HepG2 (cell line): ENCODE measurements at regions not wholly inside any gene's neighbourhood (a gene's known extent, or its start where the extent isn't known, plus 50 kb on each side); places are given as distances from the start of the nearest gene placed in this dataset.

Experiments
- FOXC1 ChIP-seq: sonication (generic); formaldehyde crosslinking; IDR thresholded peaks from 2 replicates; pipeline ENCODE4 v1.8.0; 2022; ENCODE audit warnings: mild to moderate bottlenecking, missing genetic modification reagents, borderline replicate concordance
- FOXO4 ChIP-seq: sonication (generic); formaldehyde crosslinking; conservative IDR thresholded peaks from 2 replicates; pipeline ENCODE4 v1.8.1; 2023; ENCODE audit warnings: missing genetic modification reagents
- GLI4 ChIP-seq: sonication (generic); formaldehyde crosslinking; IDR thresholded peaks from 2 replicates; pipeline ENCODE4 v1.5.1; 2020; ENCODE audit warnings: missing genetic modification reagents, mild to moderate bottlenecking, moderate library complexity, borderline replicate concordance
- HIC2 ChIP-seq: sonication (generic); formaldehyde crosslinking; IDR thresholded peaks from 2 replicates; pipeline ENCODE4 v1.9.0; 2022; ENCODE audit warnings: low read depth, missing genetic modification reagents
- HMGA1 ChIP-seq: sonication (generic); formaldehyde crosslinking; conservative IDR thresholded peaks from 2 replicates; pipeline ENCODE4 v1.4.0; 2020; ENCODE audit warnings: missing genetic modification reagents
- KDM1A ChIP-seq: IDR thresholded peaks from 2 replicates; pipeline ENCODE4 v1.6.1; 2016; ENCODE audit warnings: missing compliant biosample characterization
- KIAA2018 ChIP-seq: sonication (generic); formaldehyde crosslinking; IDR thresholded peaks from 2 replicates; pipeline ENCODE4 v1.5.0; 2020; ENCODE audit warnings: mild to moderate bottlenecking, missing genetic modification reagents, borderline replicate concordance
- SALL1 ChIP-seq: sonication (generic); formaldehyde crosslinking; IDR thresholded peaks from 2 replicates; pipeline ENCODE4 v1.8.0; 2022; ENCODE audit warnings: mild to moderate bottlenecking, missing genetic modification reagents
- TERF1 ChIP-seq: sonication (generic); formaldehyde crosslinking; IDR thresholded peaks from 2 replicates; pipeline ENCODE4 v1.8.0; 2022; ENCODE audit warnings: mild to moderate bottlenecking, missing genetic modification reagents, moderate library complexity
- THAP8 ChIP-seq: sonication (generic); formaldehyde crosslinking; IDR thresholded peaks from 2 replicates; pipeline ENCODE4 v1.5.1; 2020; ENCODE audit warnings: missing genetic modification reagents, mild to moderate bottlenecking, borderline replicate concordance
- ZFYVE20 ChIP-seq: sonication (generic); formaldehyde crosslinking; IDR thresholded peaks from 2 replicates; pipeline ENCODE4 v1.8.0; 2023; ENCODE audit warnings: low read depth, mild to moderate bottlenecking, moderate library complexity, missing genetic modification reagents, borderline replicate concordance
- ZNF121 ChIP-seq: sonication (generic); formaldehyde crosslinking; IDR thresholded peaks from 2 replicates; pipeline ENCODE4 v1.5.0; 2020; ENCODE audit warnings: mild to moderate bottlenecking, missing genetic modification reagents
- ZNF367 ChIP-seq: sonication (generic); formaldehyde crosslinking; IDR thresholded peaks from 2 replicates; pipeline ENCODE4 v1.4.0; 2020; ENCODE audit warnings: missing genetic modification reagents, borderline replicate concordance
- ZNF562 ChIP-seq: sonication (generic); formaldehyde crosslinking; IDR thresholded peaks from 2 replicates; pipeline ENCODE4 v1.8.0; 2022; ENCODE audit warnings: missing genetic modification reagents, borderline replicate concordance
- ZNF615 ChIP-seq: sonication (generic); formaldehyde crosslinking; IDR thresholded peaks from 2 replicates; pipeline ENCODE4 v1.5.0; 2020; ENCODE audit warnings: mild to moderate bottlenecking, missing genetic modification reagents, borderline replicate concordance
- ZNF703 ChIP-seq: sonication (generic); formaldehyde crosslinking; IDR thresholded peaks from 2 replicates; pipeline ENCODE4 v1.5.1; 2020; ENCODE audit warnings: missing genetic modification reagents, mild to moderate bottlenecking, moderate library complexity, borderline replicate concordance

GRCh38 chr16:50468749-50469078 lies 79.5 kb upstream of the NKD1 start (continued):
- TF ChIP-seq HIC2 (CRISPR knock-in tag) (peak; percentile 40; the same call in 1 of the 2 replicates), KDM1A (CRISPR knock-in tag) (no peak), ZNF615 (CRISPR knock-in tag) (no peak), FOXC1 (CRISPR knock-in tag) (0 out of 2 replicates have a peak, but pooled peaks have one; percentile 9), THAP8 (CRISPR knock-in tag) (no peak), HMGA1 (CRISPR knock-in tag) (no peak), TERF1 (0 out of 2 replicates have a peak, but pooled peaks have one; percentile 15), ZNF562 (no peak), ZFYVE20 (CRISPR knock-in tag) (no peak), KIAA2018 (CRISPR knock-in tag) (no peak), FOXO4 (CRISPR knock-in tag) (no peak), ZNF121 (CRISPR knock-in tag) (no peak), SALL1 (CRISPR knock-in tag) (no peak), GLI4 (CRISPR knock-in tag) (no peak), ZNF367 (CRISPR knock-in tag) (no peak), ZNF703 (CRISPR knock-in tag) (no peak)
